ENCODE measurements at regions not wholly inside any gene's neighbourhood (a gene's known extent, or its start where the extent isn't known, plus 50 kb on each side); places are given as distances from the start of the nearest gene placed in this dataset.

DNA sequence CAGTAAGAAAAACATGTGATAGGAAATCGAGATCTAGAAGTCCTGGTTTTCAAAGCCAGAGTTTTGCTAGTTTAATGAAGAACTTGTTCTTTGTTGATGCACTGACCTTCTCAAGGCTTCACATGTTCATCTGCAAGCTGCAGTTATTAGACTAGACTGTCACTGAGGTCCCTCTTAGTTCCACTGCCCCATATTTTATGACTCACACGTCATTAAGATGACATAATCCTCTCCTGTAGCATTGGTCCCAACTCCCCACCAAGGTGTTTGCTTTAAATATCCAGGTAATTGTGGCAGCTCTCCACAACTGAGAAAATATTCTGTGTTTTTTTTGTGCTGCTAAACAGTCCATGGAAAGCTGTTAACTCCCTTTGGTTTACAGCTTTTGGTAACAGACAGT, 149.7 kb downstream of the MREG start:
- no peaks in the 10 kb centered on the region for H3K4me1 ChIP-seq (ENCODE audit: control insufficient read depth, insufficient read depth, low read length)
- no TSS peak for BruUV-seq (replicated peaks)
- H3K9me3 ChIP-seq (ENCODE audit: control insufficient read depth, insufficient read depth, low read depth, low read length), result no peaks in the 10 kb centered on the region
- TF ChIP-seq, protein P1, sequence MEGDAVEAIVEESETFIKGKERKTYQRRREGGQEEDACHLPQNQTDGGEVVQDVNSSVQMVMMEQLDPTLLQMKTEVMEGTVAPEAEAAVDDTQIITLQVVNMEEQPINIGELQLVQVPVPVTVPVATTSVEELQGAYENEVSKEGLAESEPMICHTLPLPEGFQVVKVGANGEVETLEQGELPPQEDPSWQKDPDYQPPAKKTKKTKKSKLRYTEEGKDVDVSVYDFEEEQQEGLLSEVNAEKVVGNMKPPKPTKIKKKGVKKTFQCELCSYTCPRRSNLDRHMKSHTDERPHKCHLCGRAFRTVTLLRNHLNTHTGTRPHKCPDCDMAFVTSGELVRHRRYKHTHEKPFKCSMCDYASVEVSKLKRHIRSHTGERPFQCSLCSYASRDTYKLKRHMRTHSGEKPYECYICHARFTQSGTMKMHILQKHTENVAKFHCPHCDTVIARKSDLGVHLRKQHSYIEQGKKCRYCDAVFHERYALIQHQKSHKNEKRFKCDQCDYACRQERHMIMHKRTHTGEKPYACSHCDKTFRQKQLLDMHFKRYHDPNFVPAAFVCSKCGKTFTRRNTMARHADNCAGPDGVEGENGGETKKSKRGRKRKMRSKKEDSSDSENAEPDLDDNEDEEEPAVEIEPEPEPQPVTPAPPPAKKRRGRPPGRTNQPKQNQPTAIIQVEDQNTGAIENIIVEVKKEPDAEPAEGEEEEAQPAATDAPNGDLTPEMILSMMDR (IDR thresholded peaks at IDR 0.05), result no peak
- TF ChIP-seq TCF7L2 (IDR thresholded peaks at IDR 0.05; ENCODE audit: low read depth, low read length), result no peak
- no peak for TF ChIP-seq POLR2AphosphoS5 (IDR thresholded peaks at IDR 0.05; ENCODE audit: low read depth, low read length)
- TF ChIP-seq SIN3A (IDR thresholded peaks at IDR 0.05; ENCODE audit: borderline replicate concordance, insufficient read depth, low read depth, low read length), result no peak
- TF ChIP-seq REST (IDR thresholded peaks at IDR 0.05; ENCODE audit: insufficient read depth in 1 of 2, low read depth in 2 of 2, low read length in 1 of 2), result no peak
- no peak for DNase-seq (ENCODE audit: low read depth, low spot score)
- POLR2A ChIA-PET, result no interaction called here
- no peak overlapping the region for H3K4me3 ChIP-seq (ENCODE audit: low read depth in 2 of 2, low read length in 2 of 2)
- CTCF ChIA-PET, result interaction anchor here (0.7 kb wide), 1 partner anchor 373 kb away, joined by 3 read pairs; no protein-coding TSS in a partner anchor
- no peaks in the 10 kb centered on the region for H3K36me3 ChIP-seq (ENCODE audit: control insufficient read depth, insufficient read depth, low read length)
- no peak overlapping the region for H3K27ac ChIP-seq (ENCODE audit: low read length)
- no peak for ATAC-seq
- no peaks in the 10 kb centered on the region for H3K27me3 ChIP-seq (ENCODE audit: control insufficient read depth, insufficient read depth, low read length)
- in situ Hi-C loops (cut with HindIII; ENCODE audit: low pct_unique_long_range_greater_than_20kb, low sequenced_read_pairs) (no loop called here), intact Hi-C loops (cut with micrococcal nuclease; ENCODE audit: unreplicated experiment) (no loop called here)

GRCh38 chr2:215862351-215862771, 151.0 kb downstream of the MREG start:
- intact Hi-C loops (cut with micrococcal nuclease; ENCODE audit: unreplicated experiment), result no loop called here
- POLR2A ChIA-PET, result no interaction called here

More at GRCh38 chr2:215862351-215862771, 151.0 kb downstream of the MREG start:
- Histone ChIP-seq H3K27me3 (ENCODE audit: control insufficient read depth, insufficient read depth, low read length) (no peaks in the 10 kb centered on the region), H3K4me3 (ENCODE audit: low read depth in 2 of 2, low read length in 2 of 2) (no peak overlapping the region), H3K4me1 (ENCODE audit: control insufficient read depth, insufficient read depth, low read length) (no peaks in the 10 kb centered on the region), H3K9me3 (ENCODE audit: control insufficient read depth, insufficient read depth, low read depth, low read length) (no peaks in the 10 kb centered on the region), H3K27ac (ENCODE audit: low read length) (no peak overlapping the region), H3K36me3 (ENCODE audit: control insufficient read depth, insufficient read depth, low read length) (no peaks in the 10 kb centered on the region)
- DNase-seq (ENCODE audit: low read depth, low spot score) (no peak), ATAC-seq (no peak)
- no TSS peak for BruUV-seq (replicated peaks)
- CTCF ChIA-PET, result no interaction called here
- TF ChIP-seq POLR2AphosphoS5 (IDR thresholded peaks at IDR 0.05; ENCODE audit: low read depth, low read length), result no peak
- no peak for TF ChIP-seq TCF7L2 (IDR thresholded peaks at IDR 0.05; ENCODE audit: low read depth, low read length)
- TF ChIP-seq, protein P1 (IDR thresholded peaks at IDR 0.05), result no peak
- no peak for TF ChIP-seq SIN3A (IDR thresholded peaks at IDR 0.05; ENCODE audit: borderline replicate concordance, insufficient read depth, low read depth, low read length)
- no peak for TF ChIP-seq REST (IDR thresholded peaks at IDR 0.05; ENCODE audit: insufficient read depth in 1 of 2, low read depth in 2 of 2, low read length in 1 of 2)
- in situ Hi-C loops (cut with HindIII; ENCODE audit: low pct_unique_long_range_greater_than_20kb, low sequenced_read_pairs), result no loop called here
